ENCODE measurements at regions not wholly inside any gene's neighbourhood (a gene's known extent, or its start where the extent isn't known, plus 50 kb on each side); places are given as distances from the start of the nearest gene placed in this dataset.
"Not testable (repeated sequence)": the region's sequence is repeated elsewhere in the genome, so short reads cannot be mapped to it uniquely, and the experiment has no call there.

DNA sequence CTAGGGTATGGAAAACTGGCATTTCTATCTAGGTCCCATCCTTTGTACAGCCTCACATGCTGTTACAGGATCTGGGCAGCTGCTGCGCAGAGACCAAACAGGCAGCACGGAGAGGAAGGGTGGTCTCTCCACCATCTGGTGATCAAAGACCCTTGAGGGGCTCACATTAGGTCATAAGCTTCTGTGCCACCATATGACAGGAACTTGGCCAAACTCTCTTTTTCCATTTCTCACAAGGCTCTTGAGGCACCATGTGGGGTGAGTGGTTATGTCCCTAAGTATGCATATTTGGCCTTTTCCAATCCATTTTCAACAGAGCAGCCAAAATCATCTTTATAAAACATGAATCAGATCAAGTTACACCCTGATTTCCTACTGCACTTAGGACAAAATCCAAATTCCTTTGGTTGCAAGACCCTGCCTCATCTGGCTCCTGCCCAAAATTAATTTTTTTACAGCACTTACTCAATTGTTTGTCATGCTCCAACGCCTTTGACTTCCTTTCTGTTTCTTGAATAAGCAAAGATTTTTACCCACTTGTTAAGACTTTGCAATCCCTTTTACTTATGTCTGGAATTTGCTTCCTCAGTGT lies 730.0 kb downstream of the MAT2B start:
- Histone ChIP-seq H3K4me2 (ENCODE audit: low read length) (no peak overlapping the region), H3K27ac (ENCODE audit: low read depth, low read length, poor library complexity, severe bottlenecking) (no peak overlapping the region), H3K4me3 (ENCODE audit: low read depth, low read length, poor library complexity, severe bottlenecking) (no peak overlapping the region), H3K36me3 (ENCODE audit: insufficient read depth, low read length) (no peaks in the 10 kb centered on the region), H3K9me3 (ENCODE audit: low read length) (no peaks in the 10 kb centered on the region), H3K79me2 (ENCODE audit: insufficient read depth, low read depth, low read length) (no peaks in the 10 kb centered on the region), H4K20me1 (ENCODE audit: insufficient read depth, low read length) (no peaks in the 10 kb centered on the region), H2AFZ (ENCODE audit: low read length) (no peak overlapping the region), H3K4me1 (ENCODE audit: insufficient read depth, low read length, poor library complexity, severe bottlenecking) (no peaks in the 10 kb centered on the region), H3K9me2 (ENCODE audit: insufficient read depth, low read length) (no peaks in the 10 kb centered on the region)
- TF ChIP-seq EZH2phosphoT487 (IDR thresholded peaks at IDR 0.05; ENCODE audit: borderline replicate concordance, low read depth, low read length) = no peak
- TF ChIP-seq, protein P1, sequence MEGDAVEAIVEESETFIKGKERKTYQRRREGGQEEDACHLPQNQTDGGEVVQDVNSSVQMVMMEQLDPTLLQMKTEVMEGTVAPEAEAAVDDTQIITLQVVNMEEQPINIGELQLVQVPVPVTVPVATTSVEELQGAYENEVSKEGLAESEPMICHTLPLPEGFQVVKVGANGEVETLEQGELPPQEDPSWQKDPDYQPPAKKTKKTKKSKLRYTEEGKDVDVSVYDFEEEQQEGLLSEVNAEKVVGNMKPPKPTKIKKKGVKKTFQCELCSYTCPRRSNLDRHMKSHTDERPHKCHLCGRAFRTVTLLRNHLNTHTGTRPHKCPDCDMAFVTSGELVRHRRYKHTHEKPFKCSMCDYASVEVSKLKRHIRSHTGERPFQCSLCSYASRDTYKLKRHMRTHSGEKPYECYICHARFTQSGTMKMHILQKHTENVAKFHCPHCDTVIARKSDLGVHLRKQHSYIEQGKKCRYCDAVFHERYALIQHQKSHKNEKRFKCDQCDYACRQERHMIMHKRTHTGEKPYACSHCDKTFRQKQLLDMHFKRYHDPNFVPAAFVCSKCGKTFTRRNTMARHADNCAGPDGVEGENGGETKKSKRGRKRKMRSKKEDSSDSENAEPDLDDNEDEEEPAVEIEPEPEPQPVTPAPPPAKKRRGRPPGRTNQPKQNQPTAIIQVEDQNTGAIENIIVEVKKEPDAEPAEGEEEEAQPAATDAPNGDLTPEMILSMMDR (conservative IDR thresholded peaks at IDR 0.05; ENCODE audit: low read length) = no peak
- ChIA-PET POLR2A (interaction anchor here (0.7 kb wide), 1 partner anchor 8 kb away, joined by 3 read pairs; no protein-coding TSS in a partner anchor), CTCF (ENCODE audit: unreplicated experiment) (no interaction called here)
- intact Hi-C loops (cut with micrococcal nuclease; ENCODE audit: unreplicated experiment) = no loop called here
- DNase-seq (ENCODE audit: low spot score) = no peak
- BruUV-seq (replicated peaks) = no TSS peak

DNA sequence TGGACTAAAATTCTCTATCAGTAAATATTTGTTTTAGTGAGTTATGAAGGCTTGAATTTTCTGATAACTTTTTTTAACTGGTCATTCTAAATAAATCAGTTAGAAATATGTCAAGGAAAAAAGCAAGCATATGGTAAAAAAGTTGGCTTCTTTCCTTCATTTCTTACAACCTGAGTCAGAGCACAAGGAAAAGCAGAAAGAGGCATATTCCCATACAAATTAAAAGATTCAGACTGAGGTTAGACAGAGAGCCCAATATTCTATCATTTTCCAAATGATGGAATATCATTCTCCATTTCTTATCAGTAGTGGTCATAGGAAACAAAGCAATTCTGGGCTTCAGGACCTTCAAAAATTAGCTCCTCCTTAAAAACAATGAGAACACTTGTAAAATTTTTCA lies 732.1 kb downstream of the MAT2B start:
- Histone ChIP-seq H2AFZ (ENCODE audit: low read length) (no peak overlapping the region), H3K36me3 (ENCODE audit: insufficient read depth, low read length) (no peaks in the 10 kb centered on the region), H3K4me1 (ENCODE audit: insufficient read depth, low read length, poor library complexity, severe bottlenecking) (no peaks in the 10 kb centered on the region), H3K27ac (ENCODE audit: low read depth, low read length, poor library complexity, severe bottlenecking) (no peak overlapping the region), H4K20me1 (ENCODE audit: insufficient read depth, low read length) (no peaks in the 10 kb centered on the region), H3K9me2 (ENCODE audit: insufficient read depth, low read length) (no peaks in the 10 kb centered on the region), H3K4me2 (ENCODE audit: low read length) (no peak overlapping the region), H3K4me3 (ENCODE audit: low read depth, low read length, poor library complexity, severe bottlenecking) (no peak overlapping the region), H3K79me2 (ENCODE audit: insufficient read depth, low read depth, low read length) (no peaks in the 10 kb centered on the region), H3K9me3 (ENCODE audit: low read length) (no peaks in the 10 kb centered on the region)
- ChIA-PET CTCF (ENCODE audit: unreplicated experiment) (no interaction called here), POLR2A (no interaction called here)
- intact Hi-C loops (cut with micrococcal nuclease; ENCODE audit: unreplicated experiment) = no loop called here
- no TSS peak for BruUV-seq (replicated peaks)
- TF ChIP-seq, protein P1 (conservative IDR thresholded peaks at IDR 0.05; ENCODE audit: low read length) = no peak
- no peak for TF ChIP-seq EZH2phosphoT487 (IDR thresholded peaks at IDR 0.05; ENCODE audit: borderline replicate concordance, low read depth, low read length)
- DNase-seq (ENCODE audit: low spot score) = no peak

DNA sequence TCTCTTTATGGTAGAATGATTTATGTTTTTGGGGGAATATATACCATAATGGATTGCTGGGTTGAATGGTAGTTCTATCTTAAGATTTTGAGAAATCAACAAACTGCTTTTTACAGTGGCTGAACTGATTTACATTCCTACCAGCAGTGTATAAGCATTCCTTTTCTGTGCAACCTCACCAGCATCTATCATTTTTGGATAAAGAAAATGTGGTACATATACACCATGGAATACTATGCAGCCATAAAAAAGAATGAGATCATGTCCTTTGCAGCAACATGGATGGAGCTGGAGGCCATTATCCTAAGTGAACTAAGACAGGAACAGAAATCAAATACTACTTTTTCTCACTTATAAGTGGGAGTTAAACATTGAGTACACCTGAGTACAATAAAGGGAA lies 746.4 kb downstream of the MAT2B start:
- H2AFZ ChIP-seq (ENCODE audit: low read length); H4K20me1 ChIP-seq (ENCODE audit: insufficient read depth, low read length); intact Hi-C loops (cut with micrococcal nuclease; ENCODE audit: unreplicated experiment); H3K4me1 ChIP-seq (ENCODE audit: insufficient read depth, low read length, poor library complexity, severe bottlenecking); H3K79me2 ChIP-seq (ENCODE audit: insufficient read depth, low read depth, low read length); H3K27ac ChIP-seq (ENCODE audit: low read depth, low read length, poor library complexity, severe bottlenecking); H3K4me3 ChIP-seq (ENCODE audit: low read depth, low read length, poor library complexity, severe bottlenecking); POLR2A ChIA-PET; H3K9me3 ChIP-seq (ENCODE audit: low read length); H3K4me2 ChIP-seq (ENCODE audit: low read length); CTCF ChIA-PET (ENCODE audit: unreplicated experiment); BruUV-seq (replicated peaks); DNase-seq (ENCODE audit: low spot score); H3K9me2 ChIP-seq (ENCODE audit: insufficient read depth, low read length); H3K36me3 ChIP-seq (ENCODE audit: insufficient read depth, low read length): not testable (repeated sequence)
